ENCODE measurements at regions not wholly inside any gene's neighbourhood (a gene's known extent, or its start where the extent isn't known, plus 50 kb on each side); places are given as distances from the start of the nearest gene placed in this dataset.

GRCh38 chr2:47226923-47227220 is 50.6 kb upstream of the CALM2 start:
- H3K27ac ChIP-seq (ENCODE audit: low read depth, low read length) = no peak overlapping the region
- H4K91ac ChIP-seq (ENCODE audit: low read depth, low read length) = no peak overlapping the region
- H3K23ac ChIP-seq (ENCODE audit: low read length) = no peak overlapping the region
- WGBS (ENCODE audit: extremely low coverage, insufficient coverage, insufficient read length) = no CpG with 5 or more reads among the region's 6 CpGs
- no peak for DNase-seq
- H2BK5ac ChIP-seq (ENCODE audit: low read depth, low read length, poor library complexity) = no peak overlapping the region
- H4K8ac ChIP-seq (ENCODE audit: low read depth, low read length) = no peak overlapping the region
- H3K4me2 ChIP-seq (ENCODE audit: low read length) = no peak overlapping the region
- no peak overlapping the region for H2BK120ac ChIP-seq (ENCODE audit: insufficient read depth, low read length, poor library complexity)
- H3K36me3 ChIP-seq (ENCODE audit: control insufficient read depth in 1 of 2, insufficient read depth in 2 of 2, low read length in 2 of 2) = no peaks in the 10 kb centered on the region
- H3K4me3 ChIP-seq (ENCODE audit: low read depth, low read length) = no peak overlapping the region
- H3K4me1 ChIP-seq (ENCODE audit: control insufficient read depth in 1 of 2, insufficient read depth in 2 of 2, low read length in 2 of 2) = peaks cover 16 to 26% of the 10 kb centered on the region in 2 experiments
- H2BK12ac ChIP-seq (ENCODE audit: low read length) = no peak overlapping the region
- H3K9ac ChIP-seq (ENCODE audit: low read length) = no peak overlapping the region
- H2AK5ac ChIP-seq (ENCODE audit: low read length) = no peak overlapping the region
- no peaks in the 10 kb centered on the region for H3K27me3 ChIP-seq (ENCODE audit: insufficient read depth, low read length)
- no peak overlapping the region for H3K14ac ChIP-seq (ENCODE audit: low read length)
- H3K79me1 ChIP-seq (ENCODE audit: low read length) = peaks cover 16% of the 10 kb centered on the region
- no peaks in the 10 kb centered on the region for H3K9me3 ChIP-seq (ENCODE audit: insufficient read depth, low read depth, low read length)
- H3K18ac ChIP-seq (ENCODE audit: low read length) = no peak overlapping the region
- no peak overlapping the region for H3K4ac ChIP-seq (ENCODE audit: low read depth, low read length)
- no peak overlapping the region for H2AFZ ChIP-seq (ENCODE audit: insufficient read depth, low read length, poor library complexity)
- no peak overlapping the region for H4K12ac ChIP-seq (ENCODE audit: low read depth, low read length)
- peaks cover 2% of the 10 kb centered on the region for H3K79me2 ChIP-seq (ENCODE audit: control insufficient read depth, insufficient read depth, low read length, poor library complexity)

DNA sequence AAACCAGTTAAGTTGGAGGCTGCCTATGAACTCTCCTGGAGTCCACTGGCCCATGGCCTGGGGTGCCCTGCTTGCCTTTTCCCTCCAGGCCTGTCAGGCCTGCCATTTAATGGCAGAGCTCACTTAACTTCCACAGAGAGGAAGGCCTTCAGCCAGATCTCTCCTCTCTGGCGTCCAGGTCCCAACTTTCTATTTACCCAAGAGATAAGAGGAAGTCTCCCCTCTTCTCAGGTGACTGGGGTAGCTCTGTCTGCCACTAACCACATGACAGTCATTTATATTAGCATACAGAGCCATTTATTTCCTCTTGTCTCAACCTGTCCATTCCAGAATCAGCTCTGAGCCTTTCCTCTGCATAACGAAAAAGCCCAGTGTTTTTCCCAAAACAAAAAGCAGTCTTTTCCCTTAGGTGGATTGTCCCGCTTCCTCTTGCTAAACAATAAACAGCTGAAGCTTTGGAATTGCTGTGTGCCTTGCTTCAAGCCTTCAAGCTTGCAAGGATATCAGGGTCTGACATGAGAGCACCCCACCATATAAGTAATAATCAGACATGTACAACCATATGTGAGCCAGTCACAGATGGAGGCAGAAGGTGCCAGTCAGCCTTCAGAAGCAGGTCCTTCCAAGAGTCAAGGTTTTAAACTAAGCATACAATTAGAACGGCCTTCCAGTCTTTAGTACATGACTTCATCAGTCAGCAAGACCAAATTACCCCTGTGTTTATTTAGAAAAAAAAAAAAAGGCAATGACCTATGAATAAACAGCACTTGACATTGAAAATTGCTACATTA is 50.0 kb upstream of the CALM2 start:
- no CpG with 5 or more reads among the region's 4 CpGs for WGBS (ENCODE audit: extremely low coverage, insufficient coverage, insufficient read length)
- H2BK120ac ChIP-seq (ENCODE audit: insufficient read depth, low read length, poor library complexity) = peak overlapping the region; percentile 86
- no peaks in the 10 kb centered on the region for H3K27me3 ChIP-seq (ENCODE audit: insufficient read depth, low read length)
- no peak overlapping the region for H4K8ac ChIP-seq (ENCODE audit: low read depth, low read length)
- no peak overlapping the region for H3K14ac ChIP-seq (ENCODE audit: low read length)
- H3K79me2 ChIP-seq (ENCODE audit: control insufficient read depth, insufficient read depth, low read length, poor library complexity) = peaks cover 2% of the 10 kb centered on the region
- H4K12ac ChIP-seq (ENCODE audit: low read depth, low read length) = no peak overlapping the region
- peak overlapping the region; percentile 81 for H2BK5ac ChIP-seq (ENCODE audit: low read depth, low read length, poor library complexity)
- DNase-seq = no peak
- no peak overlapping the region for H3K4ac ChIP-seq (ENCODE audit: low read depth, low read length)
- no peak overlapping the region for H3K23ac ChIP-seq (ENCODE audit: low read length)
- H2BK12ac ChIP-seq (ENCODE audit: low read length) = peak overlapping the region; percentile 77
- peaks cover 17% of the 10 kb centered on the region for H3K79me1 ChIP-seq (ENCODE audit: low read length)
- H3K4me2 ChIP-seq (ENCODE audit: low read length) = no peak overlapping the region
- no peaks in the 10 kb centered on the region for H3K36me3 ChIP-seq (ENCODE audit: control insufficient read depth in 1 of 2, insufficient read depth in 2 of 2, low read length in 2 of 2)
- H3K4me1 ChIP-seq (ENCODE audit: control insufficient read depth in 1 of 2, insufficient read depth in 2 of 2, low read length in 2 of 2) = peaks cover 16 to 26% of the 10 kb centered on the region in 2 experiments
- H2AFZ ChIP-seq (ENCODE audit: insufficient read depth, low read length, poor library complexity) = no peak overlapping the region
- H3K4me3 ChIP-seq (ENCODE audit: low read depth, low read length) = no peak overlapping the region
- H3K9ac ChIP-seq (ENCODE audit: low read length) = no peak overlapping the region
- H3K9me3 ChIP-seq (ENCODE audit: insufficient read depth, low read depth, low read length) = no peaks in the 10 kb centered on the region
- H2AK5ac ChIP-seq (ENCODE audit: low read length) = no peak overlapping the region
- no peak overlapping the region for H3K18ac ChIP-seq (ENCODE audit: low read length)
- peak overlapping the region; percentile 30 for H3K27ac ChIP-seq (ENCODE audit: low read depth, low read length)
- peak overlapping the region; percentile 94 for H4K91ac ChIP-seq (ENCODE audit: low read depth, low read length)

All from trophoblast cell (in vitro differentiated cells and primary cell).